Keratinocyte (primary cell): ENCODE measurements at regions not wholly inside any gene's neighbourhood (a gene's known extent, or its start where the extent isn't known, plus 50 kb on each side); places are given as distances from the start of the nearest gene placed in this dataset.

Experiments used
- EZH2 ChIP-seq: IDR thresholded peaks from one replicate; pipeline ENCODE4 v1.6.1; 2012; ENCODE audit warnings: inconsistent platforms, mild to moderate bottlenecking, low read length, moderate library complexity
- TF ChIP-seq, protein P1 (sequence below), 3 experiments: IDR thresholded peaks in 1 of 3; conservative IDR thresholded peaks in 1 of 3; optimal IDR thresholded peaks in 1 of 3; 2 replicates in 2 of 3; 3 replicates in 1 of 3; pipeline versions ENCODE3 to v1.5.1; 2011; ENCODE audit warnings: low read length in 3 of 3, mild to moderate bottlenecking in 3 of 3, moderate library complexity in 2 of 3, control low read depth in 1 of 3, inconsistent platforms in 1 of 3; ENCODE audit not compliant: insufficient read depth in 2 of 3; ENCODE audit errors: extremely low read depth in 1 of 3

DNA sequence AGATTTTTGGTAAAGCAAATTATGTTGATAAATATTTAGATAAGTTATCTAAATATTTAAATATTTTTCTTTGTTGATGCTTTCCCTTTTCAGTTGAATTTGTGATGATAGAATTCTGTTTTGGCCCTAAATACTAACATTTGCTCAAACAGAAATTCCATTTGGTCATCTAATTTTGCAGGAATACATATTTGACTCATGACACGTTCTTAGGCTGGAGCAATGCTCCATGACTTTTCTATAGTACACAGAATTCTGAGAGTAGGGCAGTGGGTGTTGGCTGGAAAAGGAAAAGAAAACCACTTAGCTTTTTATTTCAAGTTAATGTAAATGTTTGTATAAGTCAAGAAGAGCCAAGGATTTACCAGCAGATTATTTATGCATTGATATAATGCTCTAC, 58.6 kb upstream of the GK2 start:
- TF ChIP-seq, protein P1, sequence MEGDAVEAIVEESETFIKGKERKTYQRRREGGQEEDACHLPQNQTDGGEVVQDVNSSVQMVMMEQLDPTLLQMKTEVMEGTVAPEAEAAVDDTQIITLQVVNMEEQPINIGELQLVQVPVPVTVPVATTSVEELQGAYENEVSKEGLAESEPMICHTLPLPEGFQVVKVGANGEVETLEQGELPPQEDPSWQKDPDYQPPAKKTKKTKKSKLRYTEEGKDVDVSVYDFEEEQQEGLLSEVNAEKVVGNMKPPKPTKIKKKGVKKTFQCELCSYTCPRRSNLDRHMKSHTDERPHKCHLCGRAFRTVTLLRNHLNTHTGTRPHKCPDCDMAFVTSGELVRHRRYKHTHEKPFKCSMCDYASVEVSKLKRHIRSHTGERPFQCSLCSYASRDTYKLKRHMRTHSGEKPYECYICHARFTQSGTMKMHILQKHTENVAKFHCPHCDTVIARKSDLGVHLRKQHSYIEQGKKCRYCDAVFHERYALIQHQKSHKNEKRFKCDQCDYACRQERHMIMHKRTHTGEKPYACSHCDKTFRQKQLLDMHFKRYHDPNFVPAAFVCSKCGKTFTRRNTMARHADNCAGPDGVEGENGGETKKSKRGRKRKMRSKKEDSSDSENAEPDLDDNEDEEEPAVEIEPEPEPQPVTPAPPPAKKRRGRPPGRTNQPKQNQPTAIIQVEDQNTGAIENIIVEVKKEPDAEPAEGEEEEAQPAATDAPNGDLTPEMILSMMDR (optimal IDR thresholded peaks at IDR 0.05 in 1 of 3, IDR thresholded peaks at IDR 0.05 in 1 of 3, conservative IDR thresholded peaks at IDR 0.05 in 1 of 3; ENCODE audit: extremely low read depth in 1 of 3, insufficient read depth in 2 of 3, low read length in 3 of 3): no peak
- TF ChIP-seq EZH2: no peak
